A549 (cell line): ENCODE measurements at regions not wholly inside any gene's neighbourhood (a gene's known extent, or its start where the extent isn't known, plus 50 kb on each side); places are given as distances from the start of the nearest gene placed in this dataset.

Experiments
- ATAC-seq, 2 experiments: fragments of 200-7000 bp in 1 of 2; fragments of >200 bp in 1 of 2; cut with Nextera tagmentation in 1 of 2; cut with Tn5 transposase in 1 of 2; 3 replicates each; pipeline versions ENCODE4 v1.8.0 to v1.9.1; 2018 to 2020; ENCODE audit warnings: mild to moderate bottlenecking in 1 of 2, moderate library complexity in 1 of 2
- CTCF ChIA-PET: fragments of 300-600 bp; sonication (Branson Sonifier 250); formaldehyde crosslinking; extraction: SDS; loops from one replicate; lab custom pipeline; 2021; ENCODE audit warnings: antibody characterized with exemption, inconsistent platforms; lab: Yijun Ruan, JAX
- POLR2A ChIA-PET: fragments of 350-600 bp; formaldehyde crosslinking; extraction: SDS; loops from one replicate; lab custom pipeline; 2021; ENCODE audit warnings: antibody characterized with exemption, inconsistent platforms; lab: Yijun Ruan, JAX
- DNase-seq, 2 experiments: peaks; one replicate each; pipeline versions ENCODE4 v3.0.0 to v3.0.0-alpha.2; 2011 to 2016; ENCODE audit warnings: low read depth in 1 of 2, low spot score in 1 of 2
- FAIRE-seq: peaks from 2 replicates; lab custom pipeline; 2011; peaks lifted over from hg19 to GRCh38; lab: Jason Lieb, UNC
- H3K27ac ChIP-seq, 2 experiments: fragments of >200 bp; sonication (Bioruptor Twin); formaldehyde crosslinking; 3 replicates each; pipeline ENCODE4 v1.5.1; 2016 to 2017
- H3K4me1 ChIP-seq: fragments of >200 bp; sonication (Bioruptor Twin); formaldehyde crosslinking; 3 replicates; pipeline ENCODE4 v1.6.1; 2016
- H3K4me2 ChIP-seq: fragments of >200 bp; sonication (Bioruptor Twin); formaldehyde crosslinking; 3 replicates; pipeline ENCODE4 v1.6.1; 2016
- H3K4me3 ChIP-seq: fragments of >200 bp; sonication (Bioruptor Twin); formaldehyde crosslinking; 3 replicates; pipeline ENCODE4 v1.5.1; 2016
- H3K9me3 ChIP-seq: fragments of >200 bp; sonication (Bioruptor Twin); formaldehyde crosslinking; 3 replicates; pipeline ENCODE4 v1.6.1; 2016
- BHLHE40 ChIP-seq: IDR thresholded peaks from 2 replicates; pipeline ENCODE4 v1.6.1; 2012; ENCODE audit warnings: low read depth, low read length, inconsistent platforms
- CBX8 ChIP-seq: fragments of 200-600 bp; sonication (generic); IDR thresholded peaks from 2 replicates; pipeline ENCODE4 v1.6.1; 2016
- CHD2 ChIP-seq: fragments of 150-350 bp; IDR thresholded peaks from 2 replicates; pipeline ENCODE4 v1.6.1; 2014; ENCODE audit warnings: low read length; ENCODE audit not compliant: partially characterized antibody
- E2F6 ChIP-seq: IDR thresholded peaks from 2 replicates; pipeline ENCODE4 v1.6.1; 2012; ENCODE audit warnings: low read depth, borderline replicate concordance
- EHF ChIP-seq: fragments of 250-450 bp; sonication (Bioruptor Pico); IDR thresholded peaks from 2 replicates; pipeline ENCODE4 v1.5.0; 2020; ENCODE audit warnings: mild to moderate bottlenecking
- ESRRA ChIP-seq: fragments of 150-350 bp; IDR thresholded peaks from 2 replicates; pipeline ENCODE4 v1.6.1; 2014; ENCODE audit warnings: mild to moderate bottlenecking, low read length, borderline replicate concordance
- FOSL2 ChIP-seq, 2 experiments: fragments of 450-650 bp in 1 of 2; fragments of >200 bp in 1 of 2; sonication (Bioruptor Twin) in 1 of 2; formaldehyde crosslinking; IDR thresholded peaks; 2 replicates each; pipeline versions ENCODE4 v1.5.0 to v1.6.1; 2016 to 2020; ENCODE audit warnings: mild to moderate bottlenecking in 1 of 2, moderate library complexity in 1 of 2
- GATA3 ChIP-seq: IDR thresholded peaks from 2 replicates; pipeline ENCODE4 v1.6.1; 2012; ENCODE audit warnings: borderline replicate concordance
- HDAC2 ChIP-seq: fragments of 200-600 bp; sonication (generic); IDR thresholded peaks from 2 replicates; pipeline ENCODE4 v1.6.1; 2016
- HOXA7 ChIP-seq: fragments of 250-450 bp; sonication (Bioruptor Pico); IDR thresholded peaks from 2 replicates; pipeline ENCODE4 v1.5.0; 2020; ENCODE audit warnings: mild to moderate bottlenecking, moderate library complexity
- HOXB5 ChIP-seq: fragments of 250-450 bp; sonication (Bioruptor Pico); IDR thresholded peaks from 2 replicates; pipeline ENCODE4 v1.5.0; 2020; ENCODE audit warnings: mild to moderate bottlenecking, moderate library complexity
- JUNB ChIP-seq: fragments of >200 bp; sonication (Bioruptor Twin); formaldehyde crosslinking; IDR thresholded peaks from 2 replicates; pipeline ENCODE4 v1.6.1; 2016
- MAZ ChIP-seq: fragments of 150-350 bp; IDR thresholded peaks from 2 replicates; pipeline ENCODE4 v1.6.1; 2014; ENCODE audit warnings: antibody characterized with exemption, low read depth, low read length, borderline replicate concordance
- POLR2A ChIP-seq: IDR thresholded peaks from 2 replicates; pipeline ENCODE4 v1.6.1; 2012; ENCODE audit warnings: mild to moderate bottlenecking, low read length
- POLR2AphosphoS2 ChIP-seq: conservative IDR thresholded peaks from 2 replicates; pipeline ENCODE4 v1.6.1; 2012; ENCODE audit warnings: low read length, improper control_type of control experiment, inconsistent platforms
- RAD21 ChIP-seq, 2 experiments: fragments of >200 bp in 1 of 2; sonication (Bioruptor Twin) in 1 of 2; formaldehyde crosslinking in 1 of 2; IDR thresholded peaks in 1 of 2; conservative IDR thresholded peaks in 1 of 2; 2 replicates in 1 of 2; 3 replicates in 1 of 2; pipeline ENCODE4 v1.6.1; 2012 to 2018; ENCODE audit warnings: inconsistent platforms in 1 of 2
- RARB ChIP-seq: fragments of 250-450 bp; sonication (Bioruptor Pico); IDR thresholded peaks from 2 replicates; pipeline ENCODE4 v1.8.0; 2021; ENCODE audit warnings: mild to moderate bottlenecking, moderate library complexity
- SREBF2 ChIP-seq: fragments of 450-650 bp; IDR thresholded peaks from 2 replicates; pipeline ENCODE4 v1.6.1; 2014; ENCODE audit warnings: mild to moderate bottlenecking, moderate library complexity
- TP53 ChIP-seq: fragments of 250-450 bp; sonication (Bioruptor Pico); IDR thresholded peaks from 2 replicates; pipeline ENCODE4 v1.5.0; 2021; ENCODE audit warnings: mild to moderate bottlenecking, moderate library complexity
- ZFP36 ChIP-seq: fragments of 450-650 bp; IDR thresholded peaks from 2 replicates; pipeline ENCODE4 v1.6.1; 2014; ENCODE audit warnings: borderline replicate concordance; ENCODE audit not compliant: partially characterized antibody
- ZNF302 ChIP-seq: fragments of 250-450 bp; sonication (Bioruptor Pico); IDR thresholded peaks from 2 replicates; pipeline ENCODE4 v1.9.0; 2021; ENCODE audit warnings: inconsistent platforms, mild to moderate bottlenecking, moderate library complexity
- ZSCAN20 ChIP-seq: fragments of 250-450 bp; sonication (Bioruptor Pico); IDR thresholded peaks from 2 replicates; pipeline ENCODE4 v1.8.0; 2022; ENCODE audit warnings: mild to moderate bottlenecking, moderate library complexity
- WGBS: methylation state at CpG from one replicate; pipeline ENCODE4 v1.1.6; 2017; ENCODE audit errors: missing lambda C conversion rate; 5-methylcytosine and 5-hydroxymethylcytosine counted together
- TF ChIP-seq, protein P1 (sequence below): IDR thresholded peaks from 2 replicates; pipeline ENCODE4 v1.6.1; 2012
- TF ChIP-seq, protein P2 (sequence below): fragments of >200 bp; sonication (Bioruptor Twin); formaldehyde crosslinking; IDR thresholded peaks from 3 replicates; pipeline ENCODE4 v1.5.1; 2016
- TF ChIP-seq, protein P3 (sequence below): fragments of 450-650 bp; IDR thresholded peaks from 2 replicates; pipeline ENCODE4 v1.6.1; 2014; ENCODE audit warnings: antibody characterized with exemption
- TF ChIP-seq, protein P4 (sequence below): fragments of 150-350 bp; IDR thresholded peaks from 2 replicates; pipeline ENCODE4 v1.6.1; 2014; ENCODE audit warnings: low read depth, mild to moderate bottlenecking, low read length

- no peak for TF ChIP-seq CHD2
- no peak for TF ChIP-seq ZNF302 (CRISPR knock-in tag)
- no peak for TF ChIP-seq E2F6
- no peak for TF ChIP-seq HOXA7 (CRISPR knock-in tag)
- TF ChIP-seq POLR2AphosphoS2, result no peak
- TF ChIP-seq, protein P1, sequence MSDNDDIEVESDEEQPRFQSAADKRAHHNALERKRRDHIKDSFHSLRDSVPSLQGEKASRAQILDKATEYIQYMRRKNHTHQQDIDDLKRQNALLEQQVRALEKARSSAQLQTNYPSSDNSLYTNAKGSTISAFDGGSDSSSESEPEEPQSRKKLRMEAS, result no peak
- no peak for TF ChIP-seq HOXB5 (CRISPR knock-in tag)
- TF ChIP-seq, protein P2, sequence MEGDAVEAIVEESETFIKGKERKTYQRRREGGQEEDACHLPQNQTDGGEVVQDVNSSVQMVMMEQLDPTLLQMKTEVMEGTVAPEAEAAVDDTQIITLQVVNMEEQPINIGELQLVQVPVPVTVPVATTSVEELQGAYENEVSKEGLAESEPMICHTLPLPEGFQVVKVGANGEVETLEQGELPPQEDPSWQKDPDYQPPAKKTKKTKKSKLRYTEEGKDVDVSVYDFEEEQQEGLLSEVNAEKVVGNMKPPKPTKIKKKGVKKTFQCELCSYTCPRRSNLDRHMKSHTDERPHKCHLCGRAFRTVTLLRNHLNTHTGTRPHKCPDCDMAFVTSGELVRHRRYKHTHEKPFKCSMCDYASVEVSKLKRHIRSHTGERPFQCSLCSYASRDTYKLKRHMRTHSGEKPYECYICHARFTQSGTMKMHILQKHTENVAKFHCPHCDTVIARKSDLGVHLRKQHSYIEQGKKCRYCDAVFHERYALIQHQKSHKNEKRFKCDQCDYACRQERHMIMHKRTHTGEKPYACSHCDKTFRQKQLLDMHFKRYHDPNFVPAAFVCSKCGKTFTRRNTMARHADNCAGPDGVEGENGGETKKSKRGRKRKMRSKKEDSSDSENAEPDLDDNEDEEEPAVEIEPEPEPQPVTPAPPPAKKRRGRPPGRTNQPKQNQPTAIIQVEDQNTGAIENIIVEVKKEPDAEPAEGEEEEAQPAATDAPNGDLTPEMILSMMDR, result no peak
- TF ChIP-seq SREBF2, result no peak
- no peak for TF ChIP-seq HDAC2
- no peak for TF ChIP-seq MAZ
- no peak for TF ChIP-seq RAD21 (conservative IDR thresholded peaks at IDR 0.05 in 1 of 2, IDR thresholded peaks at IDR 0.05 in 1 of 2)
- no peak for TF ChIP-seq TP53 (CRISPR knock-in tag)
- TF ChIP-seq, all 56 proteins: peak for 0
- Histone ChIP-seq H3K27ac (no peak overlapping the region), H3K9me3 (no peaks in the 10 kb centered on the region), H3K4me1 (no peaks in the 10 kb centered on the region), H3K4me3 (no peak overlapping the region), H3K4me2 (no peak overlapping the region)
- ChIA-PET POLR2A (no interaction called here), CTCF (no interaction called here)
- no peak for ATAC-seq
- 37% methylated on average over 4 of the region's 4 CpGs for WGBS
- no peak for FAIRE-seq
- no peak for DNase-seq
These were observed 88.8 kb downstream of the MRM1 start for GRCh38 chr17:36690190-36690589.

DNA sequence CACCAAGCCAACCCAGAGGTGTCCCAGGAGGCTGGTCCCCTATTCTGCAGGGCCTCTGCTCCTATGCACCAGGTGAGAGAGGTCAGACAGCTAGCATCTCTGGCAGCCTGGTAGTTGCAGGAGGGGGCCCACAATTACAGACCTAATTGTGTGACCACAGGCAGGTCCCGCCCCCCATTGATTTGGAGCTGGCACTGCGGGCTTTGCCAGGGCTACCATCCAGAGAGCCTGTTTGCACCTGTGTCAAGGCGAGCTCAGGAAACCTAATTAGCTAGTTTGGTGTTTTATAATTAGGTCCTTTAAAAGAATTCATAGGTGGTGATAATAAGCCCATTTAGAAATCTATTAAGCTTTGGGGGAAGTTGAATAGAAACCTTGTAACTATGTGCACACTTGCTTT, 90.2 kb downstream of the MRM1 start:
- ChIA-PET CTCF (interaction anchor here (0.8 to 1.0 kb wide), 2 partner anchors 14 to 356 kb away, joined by 4 read pairs; no protein-coding TSS in a partner anchor), POLR2A (no interaction called here)
- DNase-seq (no peak), FAIRE-seq (no peak), ATAC-seq (no peak)
- TF ChIP-seq SREBF2, result no peak
- TF ChIP-seq, protein P2, result no peak
- no peak for TF ChIP-seq ESRRA
- no peak for TF ChIP-seq FOSL2 (IDR thresholded peaks at IDR 0.05)
- no peak for TF ChIP-seq FOSL2 (CRISPR knock-in tag; IDR thresholded peaks at IDR 0.05)
- TF ChIP-seq, protein P3, sequence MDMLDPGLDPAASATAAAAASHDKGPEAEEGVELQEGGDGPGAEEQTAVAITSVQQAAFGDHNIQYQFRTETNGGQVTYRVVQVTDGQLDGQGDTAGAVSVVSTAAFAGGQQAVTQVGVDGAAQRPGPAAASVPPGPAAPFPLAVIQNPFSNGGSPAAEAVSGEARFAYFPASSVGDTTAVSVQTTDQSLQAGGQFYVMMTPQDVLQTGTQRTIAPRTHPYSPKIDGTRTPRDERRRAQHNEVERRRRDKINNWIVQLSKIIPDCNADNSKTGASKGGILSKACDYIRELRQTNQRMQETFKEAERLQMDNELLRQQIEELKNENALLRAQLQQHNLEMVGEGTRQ, result no peak
- TF ChIP-seq RARB (CRISPR knock-in tag), result no peak
- no peak for TF ChIP-seq ZSCAN20 (CRISPR knock-in tag)
- TF ChIP-seq EHF, result no peak
- no peak for TF ChIP-seq JUNB
- no peak for TF ChIP-seq POLR2A
- TF ChIP-seq BHLHE40, result no peak
- TF ChIP-seq ZFP36, result no peak
- TF ChIP-seq, protein P4, sequence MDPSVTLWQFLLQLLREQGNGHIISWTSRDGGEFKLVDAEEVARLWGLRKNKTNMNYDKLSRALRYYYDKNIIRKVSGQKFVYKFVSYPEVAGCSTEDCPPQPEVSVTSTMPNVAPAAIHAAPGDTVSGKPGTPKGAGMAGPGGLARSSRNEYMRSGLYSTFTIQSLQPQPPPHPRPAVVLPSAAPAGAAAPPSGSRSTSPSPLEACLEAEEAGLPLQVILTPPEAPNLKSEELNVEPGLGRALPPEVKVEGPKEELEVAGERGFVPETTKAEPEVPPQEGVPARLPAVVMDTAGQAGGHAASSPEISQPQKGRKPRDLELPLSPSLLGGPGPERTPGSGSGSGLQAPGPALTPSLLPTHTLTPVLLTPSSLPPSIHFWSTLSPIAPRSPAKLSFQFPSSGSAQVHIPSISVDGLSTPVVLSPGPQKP, result no peak
- TF ChIP-seq GATA3, result no peak
- no peak for TF ChIP-seq POLR2AphosphoS2
- TF ChIP-seq CBX8, result no peak
- whole genome bisulfite sequencing, result 9% methylated on average over 3 of the region's 3 CpGs
- Histone ChIP-seq H3K4me2 (no peak overlapping the region), H3K27ac (no peak overlapping the region), H3K4me3 (no peak overlapping the region), H3K9me3 (no peaks in the 10 kb centered on the region), H3K4me1 (no peaks in the 10 kb centered on the region)
